Urothelium cell line (cell line): ENCODE measurements at regions not wholly inside any gene's neighbourhood (a gene's known extent, or its start where the extent isn't known, plus 50 kb on each side); places are given as distances from the start of the nearest gene placed in this dataset.

Experiments
- DNase-seq: peaks from one replicate; pipeline ENCODE4 v3.0.0; 2011; ENCODE audit warnings: low spot score, mixed read lengths
- FAIRE-seq: peaks from 2 replicates; lab custom pipeline; 2011; peaks lifted over from hg19 to GRCh38; lab: Jason Lieb, UNC

- no peak for FAIRE-seq
- DNase-seq: no peak
Measured at GRCh38 chr6:104522533-104522932, 337.2 kb downstream of the HACE1 start.

GRCh38 chr6:104521176-104521575, 338.5 kb downstream of the HACE1 start:
- no peak for FAIRE-seq

GRCh38 chr6:104519566-104519965, 340.2 kb downstream of the HACE1 start:
- DNase-seq (no peak), FAIRE-seq (no peak)

More at GRCh38 chr6:104521176-104521575, 338.5 kb downstream of the HACE1 start:
- no peak for DNase-seq

GRCh38 chr6:104509355-104509754, 350.4 kb downstream of the HACE1 start:
- FAIRE-seq (no peak), DNase-seq (no peak)

GRCh38 chr6:104506429-104506828, 353.3 kb downstream of the HACE1 start:
- DNase-seq: no peak
- no peak for FAIRE-seq

- DNase-seq (no peak), FAIRE-seq (no peak)
Measured at GRCh38 chr6:104505838-104506237, 353.9 kb downstream of the HACE1 start.

GRCh38 chr6:104500265-104500664, 359.5 kb downstream of the HACE1 start:
- DNase-seq: no peak
- no peak for FAIRE-seq

- DNase-seq (no peak), FAIRE-seq (no peak)
Measured at GRCh38 chr6:104486035-104486434, 373.7 kb downstream of the HACE1 start.

- FAIRE-seq: no peak
- no peak for DNase-seq
Measured at GRCh38 chr6:104484626-104485025, 375.1 kb downstream of the HACE1 start.

- FAIRE-seq (no peak), DNase-seq (no peak)
Measured at GRCh38 chr6:104484191-104484590, 375.5 kb downstream of the HACE1 start.

GRCh38 chr6:104483225-104483834, 376.4 kb downstream of the HACE1 start:
- DNase-seq: no peak
- FAIRE-seq: no peak

GRCh38 chr6:104477569-104477968, 382.1 kb downstream of the HACE1 start:
- no peak for DNase-seq
- FAIRE-seq: no peak

- no peak for FAIRE-seq
- no peak for DNase-seq
Measured at GRCh38 chr6:104473021-104473429, 386.7 kb downstream of the HACE1 start.

GRCh38 chr6:104472021-104472901, 387.5 kb downstream of the HACE1 start:
- DNase-seq (no peak), FAIRE-seq (no peak)

GRCh38 chr6:104466306-104466705, 393.4 kb downstream of the HACE1 start:
- DNase-seq (no peak), FAIRE-seq (no peak)

GRCh38 chr6:104462811-104463599, 396.7 kb downstream of the HACE1 start:
- DNase-seq: no peak
- no peak for FAIRE-seq

- FAIRE-seq (no peak), DNase-seq (no peak)
Measured at GRCh38 chr6:104460738-104461483, 398.8 kb downstream of the HACE1 start.

- FAIRE-seq (no peak), DNase-seq (no peak)
Measured at GRCh38 chr6:104459543-104459942, 400.2 kb downstream of the HACE1 start.

GRCh38 chr6:104449918-104450317, 409.8 kb downstream of the HACE1 start:
- FAIRE-seq (no peak), DNase-seq (no peak)
